ENCODE measurements at regions not wholly inside any gene's neighbourhood (a gene's known extent, or its start where the extent isn't known, plus 50 kb on each side); places are given as distances from the start of the nearest gene placed in this dataset.
A peak's percentile ranks its signal among the peaks of the same experiment; 100 is the strongest.

DNA sequence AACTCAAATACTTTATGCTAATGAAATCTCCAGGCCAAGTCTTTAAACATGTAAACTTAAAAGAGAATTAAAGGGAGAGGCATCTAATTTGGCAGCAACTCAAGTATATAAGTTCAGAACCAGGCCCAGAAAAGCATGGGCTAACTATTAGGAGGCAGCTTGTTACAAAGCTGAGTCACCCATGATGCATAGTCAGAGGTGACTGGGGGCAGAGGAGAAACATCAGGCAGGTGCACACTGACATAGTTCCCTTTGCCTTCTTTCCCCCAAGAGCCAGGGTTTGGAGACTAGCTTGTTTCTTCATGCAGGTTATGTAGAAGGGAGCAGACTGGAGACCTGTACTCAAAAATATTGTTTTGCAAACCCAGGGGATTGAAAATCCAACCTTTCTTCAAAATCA lies 619.0 kb downstream of the SOX6 start:
- H3K27ac Mint-ChIP-seq, result no peak overlapping the region
- intact Hi-C loops (cut with DNase I, micrococcal nuclease), result no loop called here
- H3K9me3 Mint-ChIP-seq (ENCODE audit: low read depth), result no peaks in the 10 kb centered on the region
- H3K27me3 Mint-ChIP-seq, result peaks cover 12% of the 10 kb centered on the region
- ChIA-PET CTCF (no interaction called here), POLR2A (no interaction called here)
- no peak for ATAC-seq
- no peak for DNase-seq
- H3K36me3 Mint-ChIP-seq (ENCODE audit: low read depth), result no peaks in the 10 kb centered on the region
- H3K4me3 Mint-ChIP-seq, result no peak overlapping the region
- no peaks in the 10 kb centered on the region for H3K4me1 Mint-ChIP-seq

DNA sequence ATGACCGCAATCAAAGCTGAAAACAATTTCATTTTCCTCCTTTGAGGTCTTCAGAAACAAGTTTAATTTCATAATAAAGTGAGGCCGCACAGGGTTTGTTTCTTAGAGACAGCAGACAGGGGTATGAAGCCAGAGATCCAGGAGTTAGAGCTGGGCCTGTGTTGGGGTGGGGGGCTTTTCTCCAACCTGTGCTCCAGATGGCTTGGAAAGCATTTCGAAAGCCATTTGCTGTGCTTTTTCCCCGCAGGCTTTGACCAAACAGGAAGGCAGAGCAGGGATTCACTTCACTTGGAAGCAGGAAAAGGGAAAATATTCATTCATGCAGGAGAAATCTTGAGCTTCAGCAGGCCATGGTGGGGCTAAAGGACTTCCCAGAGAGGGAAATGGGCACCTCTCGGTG lies 617.4 kb downstream of the SOX6 start:
- Mint-ChIP-seq H3K27me3 (peaks cover 10% of the 10 kb centered on the region), H3K9me3 (ENCODE audit: low read depth) (no peaks in the 10 kb centered on the region), H3K4me1 (no peaks in the 10 kb centered on the region), H3K27ac (no peak overlapping the region), H3K36me3 (ENCODE audit: low read depth) (no peaks in the 10 kb centered on the region), H3K4me3 (no peak overlapping the region)
- DNase-seq, result no peak
- ChIA-PET POLR2A (no interaction called here), CTCF (no interaction called here)
- no peak for ATAC-seq
- intact Hi-C loops (cut with DNase I, micrococcal nuclease), result no loop called here

DNA sequence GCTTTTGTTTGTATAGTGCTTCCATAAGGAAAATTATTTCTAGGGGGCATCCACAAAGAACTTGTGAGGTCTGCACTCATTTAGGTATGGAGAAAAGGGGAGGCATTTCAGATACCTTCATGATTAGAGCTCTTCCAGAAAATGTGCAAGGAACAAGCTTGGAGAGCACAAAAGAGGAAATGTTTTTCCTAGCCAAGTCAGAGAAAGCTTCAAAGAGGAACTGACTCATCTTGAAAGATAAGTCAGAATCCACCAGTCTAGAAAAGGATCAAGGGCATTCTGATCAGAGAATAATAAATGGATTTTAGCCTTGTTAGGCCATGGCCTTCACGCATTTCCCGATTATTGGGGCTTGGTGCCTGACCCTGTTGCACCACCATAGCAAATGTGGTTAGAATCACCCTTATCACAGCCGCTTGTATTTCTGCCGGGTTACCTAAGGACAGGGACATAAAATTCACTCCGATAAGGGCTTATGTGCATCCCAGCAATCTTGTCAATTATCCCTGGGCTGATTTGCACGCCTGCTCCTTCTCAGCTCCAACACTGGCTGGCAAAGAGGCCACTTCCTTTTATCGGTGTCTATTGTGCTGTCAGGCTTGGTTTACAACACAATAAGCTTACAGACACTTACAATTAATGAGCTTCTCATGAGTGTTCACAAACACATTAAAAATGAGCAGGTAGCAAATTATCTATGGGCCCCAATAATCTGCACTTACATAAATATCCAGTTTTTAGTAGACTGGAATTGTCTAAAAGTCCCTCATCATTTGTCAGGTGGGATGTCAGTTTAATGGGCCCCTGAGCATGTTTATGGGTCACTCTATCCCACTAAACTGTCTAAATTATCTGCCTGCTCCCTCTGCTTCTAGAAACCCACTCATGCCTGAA lies 613.5 kb downstream of the SOX6 start:
- no peaks in the 10 kb centered on the region for H3K4me1 Mint-ChIP-seq
- H3K4me3 Mint-ChIP-seq, result no peak overlapping the region
- intact Hi-C loops (cut with DNase I, micrococcal nuclease), result no loop called here
- H3K27ac Mint-ChIP-seq, result no peak overlapping the region
- no peaks in the 10 kb centered on the region for H3K36me3 Mint-ChIP-seq (ENCODE audit: low read depth)
- ChIA-PET CTCF (no interaction called here), POLR2A (no interaction called here)
- peaks cover 13% of the 10 kb centered on the region for H3K27me3 Mint-ChIP-seq
- ATAC-seq, result no peak
- DNase-seq, result no peak
- H3K9me3 Mint-ChIP-seq (ENCODE audit: low read depth), result no peaks in the 10 kb centered on the region

DNA sequence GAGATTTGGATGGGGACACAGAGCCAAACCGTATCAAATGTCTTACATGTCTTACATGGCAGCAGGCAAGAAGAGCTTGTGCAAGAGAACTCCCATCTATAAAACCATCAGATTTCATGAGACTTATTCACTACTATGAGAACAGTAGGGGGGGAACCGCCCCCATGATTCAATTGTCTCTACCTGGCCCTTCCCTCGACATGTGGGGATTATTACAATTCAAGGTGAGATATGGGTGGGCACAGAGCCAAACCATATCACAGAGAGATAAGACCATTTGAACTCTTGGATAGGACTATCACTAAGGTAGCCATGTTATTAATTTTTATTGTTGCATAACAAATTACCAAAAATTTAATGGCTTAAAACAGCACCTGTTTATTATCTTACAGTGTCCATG lies 611.7 kb downstream of the SOX6 start:
- no peak for DNase-seq
- Mint-ChIP-seq H3K9me3 (ENCODE audit: low read depth) (no peaks in the 10 kb centered on the region), H3K4me3 (no peak overlapping the region), H3K4me1 (no peaks in the 10 kb centered on the region), H3K36me3 (ENCODE audit: low read depth) (no peaks in the 10 kb centered on the region), H3K27me3 (peaks cover 8% of the 10 kb centered on the region), H3K27ac (no peak overlapping the region)
- ATAC-seq, result no peak
- ChIA-PET CTCF (no interaction called here), POLR2A (no interaction called here)
- intact Hi-C loops (cut with DNase I, micrococcal nuclease), result no loop called here

DNA sequence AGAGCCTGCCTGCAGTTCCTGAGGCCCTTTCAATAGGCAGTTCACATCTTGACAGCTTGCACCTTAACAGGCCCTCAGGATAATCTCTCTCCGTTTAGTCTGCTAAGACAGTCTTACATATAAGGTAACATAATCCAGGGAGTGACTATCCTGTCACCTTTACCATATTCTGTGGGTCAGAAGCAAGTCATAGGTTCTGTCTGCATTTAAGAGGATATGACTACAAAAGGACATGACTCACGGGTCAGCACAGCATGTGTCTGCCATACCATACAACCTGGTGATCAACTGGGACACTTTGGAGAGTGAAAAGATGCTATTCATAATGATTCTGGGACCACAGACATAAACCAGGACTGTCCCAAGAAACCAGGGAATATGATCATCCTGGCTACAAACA lies 611.1 kb downstream of the SOX6 start:
- Mint-ChIP-seq H3K36me3 (ENCODE audit: low read depth) (no peaks in the 10 kb centered on the region), H3K4me3 (no peak overlapping the region), H3K27ac (no peak overlapping the region), H3K4me1 (no peaks in the 10 kb centered on the region), H3K27me3 (peaks cover 6% of the 10 kb centered on the region), H3K9me3 (ENCODE audit: low read depth) (no peaks in the 10 kb centered on the region)
- no peak for ATAC-seq
- POLR2A ChIA-PET, result no interaction called here
- no peak for DNase-seq
- intact Hi-C loops (cut with DNase I, micrococcal nuclease), result no loop called here
- CTCF ChIA-PET, result no interaction called here

DNA sequence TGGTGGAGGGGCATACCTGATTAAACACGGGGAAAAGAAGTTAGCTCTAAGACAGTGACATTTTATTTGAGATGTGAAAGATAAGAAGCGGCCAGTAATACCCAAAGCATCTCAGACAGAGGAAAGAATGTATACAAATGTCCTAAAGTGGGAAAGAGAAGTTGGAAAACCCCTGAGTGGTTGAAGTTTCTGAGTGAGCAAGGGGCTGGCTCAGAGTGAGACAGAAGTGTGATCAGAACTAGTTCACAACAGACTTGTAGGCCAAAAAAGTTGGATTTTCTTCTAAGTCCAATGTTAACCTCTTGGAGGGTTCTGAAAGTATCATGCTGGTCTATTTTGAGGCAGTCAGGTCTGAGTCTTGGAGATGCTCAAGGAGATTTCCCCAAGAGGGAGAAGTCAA lies 608.7 kb downstream of the SOX6 start:
- Mint-ChIP-seq H3K27ac (no peak overlapping the region), H3K9me3 (ENCODE audit: low read depth) (peaks cover under 1% of the 10 kb centered on the region), H3K4me3 (no peak overlapping the region), H3K27me3 (peaks cover 8% of the 10 kb centered on the region), H3K4me1 (no peaks in the 10 kb centered on the region), H3K36me3 (ENCODE audit: low read depth) (no peaks in the 10 kb centered on the region)
- ChIA-PET CTCF (interaction anchor here (1.0 kb wide), 1 partner anchor 23 kb away, joined by 3 read pairs; no protein-coding TSS in a partner anchor), POLR2A (no interaction called here)
- intact Hi-C loops (cut with DNase I, micrococcal nuclease), result no loop called here
- DNase-seq (no peak), ATAC-seq (no peak)

DNA sequence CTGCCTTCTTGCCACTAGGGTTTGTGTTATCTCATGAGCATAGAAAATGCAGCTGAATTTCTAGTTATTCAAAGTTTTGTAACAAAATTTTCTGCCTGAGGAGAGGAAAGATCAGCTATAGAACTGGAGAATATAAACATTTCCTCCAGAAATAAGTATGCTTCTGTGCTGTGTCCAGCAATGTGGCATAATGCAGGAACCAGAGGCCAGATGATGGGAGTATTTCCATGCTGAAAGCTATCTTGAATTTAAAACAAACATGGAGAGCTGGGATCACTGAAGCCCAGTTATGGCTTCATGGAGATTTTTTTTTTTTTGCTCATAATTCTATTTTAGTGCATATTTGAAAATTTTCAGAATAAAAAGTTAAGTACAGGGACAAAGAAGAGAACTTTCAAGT lies 608.2 kb downstream of the SOX6 start:
- no peaks in the 10 kb centered on the region for H3K4me1 Mint-ChIP-seq
- POLR2A ChIA-PET, result no interaction called here
- no peaks in the 10 kb centered on the region for H3K36me3 Mint-ChIP-seq (ENCODE audit: low read depth)

DNA sequence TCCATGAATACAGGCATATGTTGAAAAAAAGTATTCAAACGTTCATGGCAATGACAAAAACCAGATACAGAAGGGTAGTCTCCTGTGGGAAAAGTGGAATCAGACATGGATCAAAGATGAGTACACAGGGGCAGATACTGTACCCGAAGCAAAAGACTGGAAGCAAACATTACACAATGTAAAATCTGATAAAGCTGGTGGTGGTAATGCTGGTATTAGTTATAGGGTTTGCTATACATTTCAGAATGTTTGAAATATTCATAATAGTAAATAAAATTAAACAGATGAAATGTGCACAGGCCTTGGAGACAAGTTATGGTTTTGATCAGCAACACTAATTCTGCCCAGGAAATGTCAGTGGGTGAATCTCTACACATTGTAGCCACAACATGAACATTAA lies 607.6 kb downstream of the SOX6 start:
- Mint-ChIP-seq H3K4me1 (no peaks in the 10 kb centered on the region), H3K27me3 (peaks cover 8% of the 10 kb centered on the region), H3K9me3 (ENCODE audit: low read depth) (peaks cover 3% of the 10 kb centered on the region), H3K4me3 (no peak overlapping the region), H3K27ac (no peak overlapping the region), H3K36me3 (ENCODE audit: low read depth) (no peaks in the 10 kb centered on the region)
- ChIA-PET POLR2A (interaction anchor here (0.6 kb wide), 1 partner anchor 293 kb away, joined by 3 read pairs; no protein-coding TSS in a partner anchor), CTCF (interaction anchor here (1.0 kb wide), 1 partner anchor 24 kb away, joined by 3 read pairs; no protein-coding TSS in a partner anchor)
- ATAC-seq (no peak), DNase-seq (no peak)
- intact Hi-C loops (cut with DNase I, micrococcal nuclease), result no loop called here

More for the DNA sequence above, 608.2 kb downstream of the SOX6 start:
- Mint-ChIP-seq H3K4me3 (no peak overlapping the region), H3K9me3 (ENCODE audit: low read depth) (peaks cover 3% of the 10 kb centered on the region), H3K27me3 (peaks cover 8% of the 10 kb centered on the region), H3K27ac (no peak overlapping the region)
- CTCF ChIA-PET, result interaction anchor here (1.0 kb wide), 1 partner anchor 23 kb away, joined by 3 read pairs; no protein-coding TSS in a partner anchor
- ATAC-seq (no peak), DNase-seq (no peak)
- intact Hi-C loops (cut with DNase I, micrococcal nuclease), result no loop called here

DNA sequence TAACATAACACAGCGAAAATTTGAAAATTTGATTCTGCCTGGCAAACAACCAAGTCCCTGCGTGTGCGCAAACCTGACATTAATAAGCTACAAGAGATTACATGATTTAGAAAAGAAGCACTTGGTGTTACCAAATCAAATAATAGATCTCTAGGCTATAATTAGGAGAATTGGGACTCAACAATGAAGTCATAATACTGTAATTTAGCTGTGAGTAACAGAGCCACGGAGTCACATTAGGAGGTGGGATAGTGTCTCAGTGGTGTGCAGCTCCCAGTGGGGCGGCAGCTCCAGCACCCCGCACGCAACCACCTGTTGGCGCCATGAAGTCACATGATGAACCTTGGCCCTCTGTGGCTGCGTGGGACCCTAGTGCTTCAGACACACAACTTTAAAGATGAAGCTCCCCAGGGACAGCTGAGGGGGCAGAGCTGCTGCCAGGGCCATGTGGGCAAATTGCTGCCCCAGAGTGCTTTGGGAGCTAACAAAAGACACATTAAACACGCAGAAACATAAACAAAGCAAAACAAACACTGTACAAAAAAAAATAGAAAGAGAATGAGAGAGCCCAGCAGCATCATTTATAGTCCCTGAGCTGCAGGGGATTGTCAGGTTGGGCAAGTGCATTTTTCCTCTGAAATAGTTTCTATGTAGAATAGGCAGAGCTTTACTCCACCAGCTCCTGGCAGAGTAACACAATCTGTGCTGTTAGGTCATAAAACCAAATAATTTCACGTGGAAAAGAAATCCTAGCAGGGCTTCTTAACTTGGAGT lies 605.6 kb downstream of the SOX6 start:
- Mint-ChIP-seq H3K9me3 (ENCODE audit: low read depth) (peaks cover 12% of the 10 kb centered on the region), H3K27ac (no peak overlapping the region), H3K4me3 (no peak overlapping the region), H3K27me3 (peaks cover 11% of the 10 kb centered on the region), H3K36me3 (ENCODE audit: low read depth) (no peaks in the 10 kb centered on the region), H3K4me1 (no peaks in the 10 kb centered on the region)
- intact Hi-C loops (cut with DNase I, micrococcal nuclease), result no loop called here
- DNase-seq (no peak), ATAC-seq (no peak)
- ChIA-PET POLR2A (interaction anchor here (0.6 to 0.7 kb wide), 2 partner anchors 17 to 121 kb away, joined by 3 read pairs; no protein-coding TSS in a partner anchor), CTCF (no interaction called here)

DNA sequence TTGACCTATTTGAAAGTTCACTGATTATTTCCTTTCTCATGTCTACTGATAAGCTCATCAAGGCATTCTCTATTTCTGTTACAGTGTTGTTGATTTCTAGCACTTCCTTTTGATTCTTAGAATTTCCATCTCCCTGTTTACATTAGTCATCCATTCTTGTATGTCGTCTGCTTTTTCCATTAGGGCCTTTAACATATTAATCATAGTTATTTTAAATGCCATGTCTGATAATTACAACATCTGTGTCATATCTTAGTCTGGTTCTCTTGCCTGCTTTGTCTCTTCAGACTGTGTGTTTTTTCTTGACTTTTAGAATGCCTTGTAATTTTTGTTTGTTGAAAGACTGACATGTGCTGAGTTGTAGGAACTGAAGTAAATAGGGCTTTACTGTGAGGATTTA lies 602.1 kb downstream of the SOX6 start:
- ChIA-PET CTCF (no interaction called here), POLR2A (no interaction called here)
- DNase-seq (no peak), ATAC-seq (no peak)
- Mint-ChIP-seq H3K27ac (no peak overlapping the region), H3K36me3 (ENCODE audit: low read depth) (no peaks in the 10 kb centered on the region), H3K27me3 (peaks cover 9% of the 10 kb centered on the region), H3K4me3 (no peak overlapping the region), H3K4me1 (no peaks in the 10 kb centered on the region), H3K9me3 (ENCODE audit: low read depth) (peaks cover 12% of the 10 kb centered on the region)
- intact Hi-C loops (cut with DNase I, micrococcal nuclease), result no loop called here

DNA sequence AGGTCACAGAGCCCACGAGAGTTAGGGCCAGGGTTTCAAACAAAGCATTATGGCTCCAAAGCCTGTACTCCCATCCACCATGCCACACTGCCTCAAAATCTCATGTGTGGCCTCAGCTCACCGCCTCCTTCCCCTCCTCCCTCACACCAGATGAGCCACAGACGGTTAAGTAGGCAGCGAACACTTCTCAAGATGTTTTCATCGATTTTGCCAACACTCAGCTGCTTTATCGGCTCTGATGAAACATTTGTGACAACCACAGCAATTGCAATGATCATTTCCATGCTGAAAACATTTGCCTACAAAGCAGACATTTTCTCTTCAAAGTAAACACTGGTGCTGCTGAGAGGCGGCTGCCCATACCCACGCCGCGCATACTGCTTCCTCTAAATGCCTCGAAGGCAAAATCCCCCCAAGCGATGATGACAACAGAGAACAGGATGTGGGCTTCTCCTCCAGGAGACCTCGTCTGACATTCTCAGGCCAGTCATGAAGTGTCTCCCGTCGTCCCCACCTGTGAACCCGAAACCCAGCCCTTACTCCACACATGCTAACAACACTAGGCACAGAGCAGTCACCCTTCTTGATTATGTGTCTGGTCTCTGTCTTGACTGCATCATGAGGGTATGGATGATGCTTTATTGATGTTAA lies 599.2 kb downstream of the SOX6 start:
- ChIA-PET CTCF (no interaction called here), POLR2A (no interaction called here)
- no peak for DNase-seq
- intact Hi-C loops (cut with DNase I, micrococcal nuclease), result no loop called here
- no peak overlapping the region for H3K4me3 Mint-ChIP-seq
- H3K36me3 Mint-ChIP-seq (ENCODE audit: low read depth), result no peaks in the 10 kb centered on the region
- ATAC-seq, result peak; percentile 30
- no peak overlapping the region for H3K27ac Mint-ChIP-seq
- peaks cover 12% of the 10 kb centered on the region for H3K9me3 Mint-ChIP-seq (ENCODE audit: low read depth)
- H3K4me1 Mint-ChIP-seq, result no peaks in the 10 kb centered on the region
- H3K27me3 Mint-ChIP-seq, result peaks cover 10% of the 10 kb centered on the region
